ENCODE measurements at regions not wholly inside any gene's neighbourhood (a gene's known extent, or its start where the extent isn't known, plus 50 kb on each side); places are given as distances from the start of the nearest gene placed in this dataset.

DNA sequence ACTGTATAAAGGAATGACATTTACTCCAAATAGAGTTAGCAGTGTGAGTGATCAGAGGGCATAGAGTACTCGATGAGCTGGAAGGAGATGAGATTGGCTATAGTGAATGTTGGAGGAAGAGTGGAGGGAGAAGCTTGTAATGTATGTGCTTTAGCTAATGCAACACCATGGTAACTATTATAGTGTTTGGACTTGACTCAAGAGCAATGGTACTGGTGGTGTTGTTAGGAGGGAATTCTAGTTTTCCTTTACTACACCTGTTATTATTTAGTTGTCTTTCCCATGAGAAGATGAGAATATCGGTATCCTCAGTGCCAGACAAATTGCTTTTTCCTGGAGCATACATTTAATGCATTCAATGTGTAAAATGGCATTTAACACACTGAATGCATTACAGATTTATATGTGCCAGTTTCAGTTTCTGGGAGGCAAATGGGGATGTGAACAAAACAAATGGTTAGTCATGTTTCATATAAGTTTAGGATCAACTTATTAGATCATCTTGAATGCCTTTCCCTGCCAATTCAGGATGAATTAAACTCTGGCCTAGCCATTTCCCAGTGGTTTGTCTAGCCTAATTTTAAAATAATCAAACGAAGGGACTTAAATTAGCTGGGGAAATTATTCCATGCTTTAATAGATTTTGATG is 291.1 kb upstream of the ADAMTS5 start:
- no peak for DNase-seq

GRCh38 chr21:27257226-27257625 is 290.3 kb upstream of the ADAMTS5 start:
- no peak for DNase-seq

GRCh38 chr21:27251752-27252151 is 284.9 kb upstream of the ADAMTS5 start:
- DNase-seq: no peak

GRCh38 chr21:27250366-27250765 is 283.5 kb upstream of the ADAMTS5 start:
- no peak for DNase-seq

GRCh38 chr21:27248814-27249213 is 281.9 kb upstream of the ADAMTS5 start:
- DNase-seq: no peak

DNA sequence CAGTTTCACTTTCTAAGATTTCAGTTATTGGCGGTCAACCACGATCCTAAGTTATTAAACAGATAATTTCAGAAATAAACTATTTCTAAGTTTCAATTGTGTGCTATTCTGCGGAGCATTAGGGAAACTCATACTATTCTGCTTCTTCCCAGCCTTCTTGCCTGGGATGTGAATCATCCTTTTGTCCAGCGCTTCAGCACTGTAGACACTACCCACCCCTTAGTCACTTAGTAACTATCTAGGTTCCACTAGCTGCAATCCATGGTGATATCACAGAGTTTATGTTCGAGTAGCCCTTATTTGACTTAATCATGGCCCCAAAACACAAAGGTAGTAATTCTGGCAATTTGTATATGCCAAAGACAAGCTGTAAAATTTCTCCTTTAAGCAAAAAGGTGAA is 279.9 kb upstream of the ADAMTS5 start:
- no peak for DNase-seq

DNA sequence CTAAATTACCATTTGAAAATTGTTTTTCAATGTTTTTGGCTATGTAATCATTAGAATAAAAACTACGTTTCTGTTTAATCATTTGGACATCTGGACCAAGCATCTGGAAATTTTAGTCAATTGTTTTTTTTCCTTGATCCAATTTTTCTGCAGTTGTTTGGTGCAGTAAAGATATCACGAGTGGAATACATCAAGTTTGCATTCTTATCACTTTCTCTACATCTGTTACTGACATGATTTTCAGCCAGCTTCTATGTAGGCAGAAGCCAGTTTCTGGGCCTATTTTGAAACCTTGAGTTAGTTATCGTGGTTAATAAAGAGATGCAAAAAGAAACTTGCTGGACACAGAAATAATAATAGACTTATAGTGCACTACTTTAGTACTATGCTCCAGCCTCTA is 277.9 kb upstream of the ADAMTS5 start:
- DNase-seq: no peak

DNA sequence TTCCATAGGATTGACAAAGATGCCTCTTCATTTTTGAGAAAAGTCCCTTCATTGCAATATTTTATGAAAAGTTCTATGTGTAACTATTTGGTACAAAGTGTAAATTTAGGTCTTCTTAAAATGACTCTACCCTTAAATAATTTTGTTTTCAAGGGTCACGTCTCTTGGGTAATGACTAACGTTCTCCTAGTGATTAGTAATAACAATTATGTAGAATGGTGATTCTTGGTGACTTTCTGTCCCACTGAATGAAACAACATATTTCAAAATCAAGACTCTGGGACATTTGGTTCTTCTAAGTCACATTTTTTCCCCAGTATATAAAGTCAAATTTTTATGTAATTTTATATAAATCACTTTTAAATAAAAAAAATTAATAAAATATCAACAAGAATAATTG is 277.5 kb upstream of the ADAMTS5 start:
- no peak for DNase-seq

DNA sequence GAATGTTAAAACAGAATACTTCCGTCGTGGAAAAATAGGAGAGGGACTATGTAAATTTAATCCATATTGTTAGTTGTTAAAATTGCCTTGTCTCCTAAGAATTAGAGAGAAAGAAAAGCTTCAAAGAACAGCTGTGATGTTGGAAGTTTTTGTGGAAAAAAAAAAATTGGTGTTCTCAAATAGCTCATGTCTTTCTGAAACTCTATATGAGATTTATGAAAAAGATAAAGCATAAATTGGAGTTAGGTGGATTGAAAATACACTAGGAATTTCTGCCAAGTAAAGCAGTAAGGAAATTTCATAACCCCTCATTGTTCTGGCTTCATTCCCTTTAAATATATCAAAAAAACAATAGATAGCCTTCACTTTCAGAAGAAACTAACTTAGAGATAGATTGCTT is 274.0 kb upstream of the ADAMTS5 start:
- no peak for DNase-seq

DNA sequence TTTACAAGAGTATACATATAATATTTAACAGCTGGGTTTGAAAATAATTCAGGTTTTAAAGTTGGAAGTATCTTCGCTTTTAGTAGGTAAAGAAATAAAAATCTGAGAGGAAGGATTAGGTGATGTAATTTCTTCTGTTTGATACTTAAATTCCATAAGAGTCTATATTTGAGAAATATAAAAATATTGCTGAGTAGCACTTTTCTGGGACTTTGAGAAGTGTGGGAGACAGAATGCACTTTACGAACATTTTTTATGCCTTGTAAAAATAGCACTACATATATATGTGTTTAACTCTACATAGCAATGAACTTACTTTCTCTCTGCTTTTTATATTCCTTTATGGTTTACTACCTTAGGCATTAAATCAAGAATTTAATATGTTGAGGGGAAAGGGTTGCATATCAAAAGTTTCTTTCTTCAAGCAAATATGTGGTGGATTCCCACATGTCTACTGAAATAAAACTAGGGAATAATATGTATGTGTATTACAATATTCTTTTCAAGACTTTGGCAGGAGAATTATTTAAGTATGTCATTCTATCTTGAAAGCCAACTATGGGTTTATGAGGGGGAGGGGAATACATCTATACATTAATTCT is 266.7 kb upstream of the ADAMTS5 start:
- no peak for DNase-seq

DNA sequence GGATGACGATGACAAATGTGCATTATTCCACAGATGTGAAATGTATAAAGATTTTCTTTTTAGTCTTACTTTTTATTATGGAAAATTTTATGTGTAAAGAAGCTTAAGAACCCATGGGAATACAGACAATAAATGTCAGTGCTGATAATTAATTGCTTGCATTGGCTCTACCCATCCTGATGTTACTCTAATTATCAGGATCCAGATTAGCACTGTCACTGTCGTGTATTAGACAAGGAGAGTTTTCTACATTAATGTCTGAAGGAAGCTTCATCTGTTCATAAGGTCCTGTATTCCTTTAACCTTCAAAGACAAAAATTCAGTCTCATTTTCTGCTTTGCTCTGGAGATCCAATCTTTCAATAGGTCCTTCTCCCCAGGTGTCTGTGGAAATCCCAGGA is 259.1 kb upstream of the ADAMTS5 start:
- no peak for DNase-seq

- DNase-seq: no peak
Observed at GRCh38 chr21:27225151-27225550, 258.3 kb upstream of the ADAMTS5 start.

DNA sequence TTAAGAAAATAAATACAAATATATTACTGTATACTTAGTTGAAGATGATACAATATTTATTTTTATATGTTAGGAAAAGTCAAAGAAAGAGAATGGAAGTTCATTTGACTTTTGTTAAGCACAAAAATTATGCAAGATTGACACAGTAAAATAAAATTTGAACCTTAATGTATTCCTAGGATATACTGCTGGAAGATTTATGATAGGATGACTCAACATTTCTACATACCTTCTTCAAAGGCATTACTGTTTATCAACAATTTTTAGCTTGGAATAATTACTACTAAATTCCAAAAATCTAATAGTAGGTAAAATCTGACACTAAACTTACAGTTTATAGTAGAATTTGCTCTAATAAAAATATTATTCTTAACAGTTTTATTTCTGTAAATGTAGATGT is 257.3 kb upstream of the ADAMTS5 start:
- no peak for DNase-seq

DNA sequence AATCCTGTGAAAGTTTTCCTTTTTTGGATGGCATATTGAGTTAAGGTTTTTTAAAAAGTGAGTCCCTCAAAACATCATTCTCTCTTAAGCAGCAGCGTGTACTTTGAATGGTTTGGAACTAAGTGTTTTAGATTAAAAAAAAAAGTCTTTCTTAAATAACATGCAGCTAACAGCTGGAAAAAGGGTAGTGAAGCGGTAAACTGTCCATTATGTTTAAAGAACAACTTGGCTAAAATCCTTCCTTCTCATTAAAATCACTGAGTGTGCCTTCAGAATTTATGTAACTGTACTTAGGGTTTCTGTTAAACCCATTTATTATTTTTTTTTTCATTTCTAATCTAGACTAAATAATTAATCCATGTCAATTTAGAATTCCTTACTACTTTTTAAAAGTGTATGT is 254.2 kb upstream of the ADAMTS5 start:
- DNase-seq: no peak

- DNase-seq: no peak
Observed at GRCh38 chr21:27220416-27220815, 253.5 kb upstream of the ADAMTS5 start.

DNA sequence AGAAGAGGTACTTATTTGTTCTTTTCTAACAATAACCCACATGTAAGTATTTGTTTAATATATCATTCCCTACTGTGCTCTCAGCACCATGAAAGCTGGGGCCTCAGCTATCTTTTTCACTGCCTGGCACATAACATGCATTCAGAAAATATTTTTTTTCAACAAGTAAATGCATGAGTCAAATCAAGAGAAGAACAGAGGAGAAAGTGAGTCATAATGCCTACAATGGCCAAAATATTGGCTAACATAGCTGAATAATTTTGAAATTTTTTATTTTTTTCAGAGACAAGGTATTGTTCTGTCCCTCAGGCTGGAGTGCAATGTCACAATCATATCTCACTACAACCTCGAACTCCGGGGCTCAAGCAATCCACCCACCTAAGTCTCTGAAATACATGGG is 252.2 kb upstream of the ADAMTS5 start:
- no peak for DNase-seq

DNA sequence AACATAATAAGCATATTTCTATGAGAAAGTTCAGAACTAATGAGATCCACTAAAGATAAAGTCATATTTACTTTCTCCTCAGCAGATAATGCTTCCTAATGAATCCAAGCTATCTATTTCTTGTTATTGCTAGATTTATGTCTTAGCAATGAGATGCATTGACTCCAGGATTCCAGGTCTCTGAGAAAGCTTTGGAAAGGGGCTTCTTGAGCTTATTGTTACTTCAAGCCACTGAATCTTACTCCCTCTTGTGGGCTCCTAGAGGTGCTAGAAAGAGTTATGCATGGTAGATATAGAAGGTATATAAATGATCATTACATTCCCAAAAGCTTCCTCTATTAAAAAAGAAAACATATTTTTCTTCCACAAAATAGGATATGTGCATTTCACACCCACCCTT is 246.4 kb upstream of the ADAMTS5 start:
- DNase-seq: no peak

GRCh38 chr21:27212441-27212840 is 245.6 kb upstream of the ADAMTS5 start:
- no peak for DNase-seq

- DNase-seq: no peak
Observed at GRCh38 chr21:27209546-27209945, 242.7 kb upstream of the ADAMTS5 start.

- no peak for DNase-seq
Observed at GRCh38 chr21:27206368-27206982, 239.6 kb upstream of the ADAMTS5 start.

- DNase-seq: no peak
Observed at GRCh38 chr21:27202301-27202700, 235.4 kb upstream of the ADAMTS5 start.

DNA sequence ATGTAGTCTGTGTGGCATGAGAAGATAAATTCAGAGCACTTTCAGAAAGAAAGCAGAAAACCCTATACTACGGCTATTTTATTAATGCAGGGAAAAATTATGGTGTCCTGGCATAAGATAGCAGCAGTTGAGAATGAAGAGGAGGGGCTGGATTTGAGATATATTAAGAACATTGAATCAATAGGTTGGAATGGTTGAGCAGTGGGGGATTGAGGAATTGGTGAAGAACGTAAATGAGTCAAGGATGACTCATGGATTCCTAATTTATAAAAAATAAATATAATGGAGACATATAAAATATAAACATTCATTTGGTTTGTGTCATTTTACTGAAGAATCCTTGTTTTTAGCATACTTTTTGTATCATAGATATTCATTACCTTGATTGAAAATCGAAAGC is 234.3 kb upstream of the ADAMTS5 start:
- no peak for DNase-seq

GRCh38 chr21:27196651-27197050 is 229.8 kb upstream of the ADAMTS5 start:
- no peak for DNase-seq

DNA sequence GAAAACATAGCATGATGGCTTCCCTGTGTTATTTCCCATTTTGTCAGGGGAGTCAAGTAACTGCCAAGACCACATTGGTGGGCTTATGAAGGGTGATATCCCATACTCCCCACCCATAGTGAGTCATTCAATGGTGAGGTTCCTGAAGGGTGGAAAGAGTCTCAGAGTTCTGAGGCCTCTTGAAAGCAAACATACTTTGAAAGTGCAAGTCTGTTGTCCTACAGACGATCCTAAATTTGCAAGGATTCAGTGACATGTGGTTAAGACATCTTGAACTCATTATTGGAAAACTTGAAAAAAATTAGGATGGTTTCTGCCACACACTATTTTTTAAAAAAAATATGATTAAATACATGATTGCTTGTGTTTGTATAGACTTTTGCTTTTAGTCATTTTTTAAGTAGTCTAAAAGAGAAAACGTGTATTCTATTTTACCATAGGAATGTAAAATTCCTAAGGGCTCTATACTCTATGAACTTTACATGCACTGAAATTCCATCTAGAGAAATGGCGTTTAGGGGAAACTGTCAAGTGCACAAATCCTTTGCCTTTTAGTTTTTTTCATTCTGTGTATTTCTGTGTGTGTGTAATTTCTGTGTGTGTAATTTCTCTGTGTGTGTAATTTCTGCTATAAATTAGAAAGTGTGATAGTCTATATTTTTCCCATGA is 225.5 kb upstream of the ADAMTS5 start:
- no peak for DNase-seq

Measured in KG1 (cell line).